Endothelial cell of umbilical vein (primary cell): ENCODE measurements at regions not wholly inside any gene's neighbourhood (a gene's known extent, or its start where the extent isn't known, plus 50 kb on each side); places are given as distances from the start of the nearest gene placed in this dataset.

ENCODE experiments used
- BruUV-seq: library from RNA; stranded (reverse); fragments of 400-500 nt; replicated peaks from 2 replicates; lab custom pipeline; 2021; lab: Mats Ljungman, UMichigan
- CTCF ChIA-PET: fragments of 300-600, 350-600 bp; sonication (Branson Sonifier 250); formaldehyde crosslinking; loops from one replicate; lab custom pipeline; 2021; ENCODE audit warnings: antibody characterized with exemption, inconsistent platforms; lab: Charles Lee
- POLR2A ChIA-PET: fragments of 300-600, 350-600 bp; sonication (Branson Sonifier 250); formaldehyde crosslinking; loops from one replicate; lab custom pipeline; 2021; ENCODE audit warnings: antibody characterized with exemption, inconsistent platforms; lab: Charles Lee
- DNase-seq: peaks from one replicate; pipeline ENCODE4 v3.0.0-alpha.2; 2011; ENCODE audit warnings: low read depth, low spot score
- FAIRE-seq: peaks from 2 replicates; lab custom pipeline; 2011; peaks lifted over from hg19 to GRCh38; lab: Jason Lieb, UNC
- H2AFZ ChIP-seq: 2 replicates; pipeline ENCODE4 v1.6.0; 2012; ENCODE audit warnings: low read depth, low read length, control low read depth, inconsistent platforms
- H3K27ac ChIP-seq: 2 replicates; pipeline ENCODE4 v1.5.1; 2011; ENCODE audit warnings: low read depth, mild to moderate bottlenecking, control low read depth, low read length, moderate library complexity; ENCODE audit not compliant: insufficient read depth
- H3K27me3 ChIP-seq, 2 experiments: 2 replicates each; pipeline versions ENCODE4 v1.6.0 to v1.6.1; 2011; ENCODE audit warnings: low read length in 2 of 2, mixed read lengths in 1 of 2; ENCODE audit not compliant: control insufficient read depth in 2 of 2, insufficient read depth in 2 of 2
- H3K36me3 ChIP-seq, 2 experiments: 2 replicates in 1 of 2; 3 replicates in 1 of 2; pipeline ENCODE4 v1.5.1; 2011; ENCODE audit warnings: low read length in 2 of 2, mild to moderate bottlenecking in 1 of 2, moderate library complexity in 1 of 2; ENCODE audit not compliant: control insufficient read depth in 2 of 2, insufficient read depth in 2 of 2; ENCODE audit errors: extremely low read depth in 1 of 2
- H3K4me1 ChIP-seq: 3 replicates; pipeline ENCODE4 v1.5.1; 2011; ENCODE audit warnings: mild to moderate bottlenecking, low read length; ENCODE audit not compliant: control insufficient read depth, insufficient read depth; ENCODE audit errors: extremely low read depth
- H3K4me2 ChIP-seq: 2 replicates; pipeline ENCODE4 v1.6.1; 2011; ENCODE audit warnings: low read length, control low read depth, mixed read lengths; ENCODE audit not compliant: insufficient read depth
- H3K4me3 ChIP-seq, 3 experiments: fragments of 200-600 bp in 1 of 3; sonication (generic), shearing (Covaris generic) in 1 of 3; replicated peaks in 1 of 3; 2 replicates each; pipeline ENCODE4 v1.5.1; 2011 to 2016; ENCODE audit warnings: control low read depth in 3 of 3, low read length in 3 of 3, mild to moderate bottlenecking in 2 of 3, inconsistent platforms in 1 of 3, low read depth in 1 of 3, moderate library complexity in 1 of 3; ENCODE audit not compliant: insufficient read depth in 1 of 3
- H3K79me2 ChIP-seq: 2 replicates; pipeline ENCODE4 v1.6.0; 2012; ENCODE audit warnings: low read length, inconsistent platforms; ENCODE audit not compliant: control insufficient read depth, insufficient read depth
- H3K9ac ChIP-seq: replicated peaks from 2 replicates; pipeline ENCODE3; 2011; ENCODE audit warnings: low read length, control low read depth; ENCODE audit not compliant: insufficient read depth; ENCODE audit errors: extremely low read depth
- H3K9me1 ChIP-seq: replicated peaks from 3 replicates; pipeline ENCODE4 v1.6.0; 2011; ENCODE audit warnings: mild to moderate bottlenecking, low read length; ENCODE audit not compliant: control insufficient read depth, insufficient read depth; ENCODE audit errors: extremely low read depth
- H3K9me3 ChIP-seq: replicated peaks from 2 replicates; pipeline ENCODE4 v1.5.1; 2012; ENCODE audit warnings: low read length, inconsistent platforms; ENCODE audit not compliant: control insufficient read depth, insufficient read depth
- H4K20me1 ChIP-seq: replicated peaks from 2 replicates; pipeline ENCODE3; 2011; ENCODE audit warnings: mild to moderate bottlenecking, low read length; ENCODE audit not compliant: control insufficient read depth, insufficient read depth; ENCODE audit errors: extremely low read depth
- EZH2 ChIP-seq: IDR thresholded peaks from 2 replicates; pipeline ENCODE4 v1.6.1; 2012; ENCODE audit warnings: borderline replicate concordance, low read depth, mild to moderate bottlenecking, moderate library complexity, low read length, inconsistent platforms; ENCODE audit not compliant: severe bottlenecking
- FOS ChIP-seq: IDR thresholded peaks from 2 replicates; pipeline ENCODE4 v1.6.1; 2011; ENCODE audit warnings: mild to moderate bottlenecking, low read length, moderate library complexity, borderline replicate concordance; ENCODE audit not compliant: insufficient read depth
- GATA2 ChIP-seq: IDR thresholded peaks from 2 replicates; pipeline ENCODE4 v1.7.0; 2011; ENCODE audit warnings: low read depth, mild to moderate bottlenecking, moderate library complexity, mixed read lengths, low read length; ENCODE audit not compliant: insufficient read length, insufficient read depth
- JUN ChIP-seq: IDR thresholded peaks from 2 replicates; pipeline ENCODE4 v1.6.1; 2011; ENCODE audit warnings: borderline replicate concordance, low read depth; ENCODE audit not compliant: insufficient read length, insufficient read depth
- MYC ChIP-seq: IDR thresholded peaks from one replicate; pipeline ENCODE4 v1.6.1; 2011; ENCODE audit warnings: mild to moderate bottlenecking, low read depth, low read length
- POLR2A ChIP-seq: IDR thresholded peaks from 2 replicates; pipeline ENCODE4 v1.6.1; 2012; ENCODE audit warnings: low read depth, mild to moderate bottlenecking, control low read depth, low read length
- POLR2AphosphoS5 ChIP-seq: IDR thresholded peaks from 2 replicates; pipeline ENCODE4 v1.6.1; 2012; ENCODE audit warnings: low read depth, mild to moderate bottlenecking, control low read depth, low read length, moderate library complexity; ENCODE audit not compliant: insufficient read depth
- dilution Hi-C: fragments of 300-500 bp; cut with MboI; formaldehyde crosslinking; loops from one replicate; pipeline ENCODE4 v1.15.0; 2019; ENCODE audit warnings: low sequenced_read_pairs; ENCODE audit not compliant: extremely low pct_ligation_motif_present
- intact Hi-C: fragments of 100-400 bp; cut with micrococcal nuclease; formaldehyde crosslinking; loops from one replicate; pipeline ENCODE4 v1.10.0; 2022

GRCh38 chr5:154135125-154135817 is 55.3 kb upstream of the GALNT10 start:
- H3K36me3 ChIP-seq, result no peaks in the 10 kb centered on the region
- no peaks in the 10 kb centered on the region for H3K9me1 ChIP-seq
- no peaks in the 10 kb centered on the region for H3K4me1 ChIP-seq
- intact Hi-C loops (no loop called here), dilution Hi-C loops (no loop called here)
- no peak overlapping the region for H3K27ac ChIP-seq
- FAIRE-seq (no peak), DNase-seq (no peak)
- H3K9me3 ChIP-seq, result no peaks in the 10 kb centered on the region
- BruUV-seq, result no TSS peak
- TF ChIP-seq FOS, result no peak
- no peak for TF ChIP-seq POLR2AphosphoS5
- TF ChIP-seq MYC, result no peak
- no peak for TF ChIP-seq GATA2
- ChIA-PET CTCF (interaction anchor here (1.0 to 1.4 kb wide), 2 partner anchors 9 to 63 kb away, joined by 3 to 4 read pairs; no protein-coding TSS in a partner anchor), POLR2A (no interaction called here)
- no peak overlapping the region for H3K4me3 ChIP-seq
- H3K4me2 ChIP-seq, result no peak overlapping the region
- H2AFZ ChIP-seq, result no peak overlapping the region
- no peaks in the 10 kb centered on the region for H3K79me2 ChIP-seq
- H3K9ac ChIP-seq, result no peak overlapping the region
- H3K27me3 ChIP-seq, result peaks cover 5 to 6% of the 10 kb centered on the region in 2 experiments
- no peaks in the 10 kb centered on the region for H4K20me1 ChIP-seq

- Histone ChIP-seq H3K9me1 (no peaks in the 10 kb centered on the region), H3K27me3 (peaks cover 0 to 5% of the 10 kb centered on the region in 2 experiments), H3K79me2 (no peaks in the 10 kb centered on the region), H4K20me1 (no peaks in the 10 kb centered on the region), H3K36me3 (no peaks in the 10 kb centered on the region), H3K9ac (no peak overlapping the region), H2AFZ (no peak overlapping the region), H3K4me1 (no peaks in the 10 kb centered on the region), H3K4me3 (no peak overlapping the region), H3K4me2 (no peak overlapping the region), H3K27ac (no peak overlapping the region), H3K9me3 (no peaks in the 10 kb centered on the region)
- CTCF ChIA-PET, result interaction anchor here (1.0 kb wide), 1 partner anchor 10 kb away, joined by 3 read pairs; no protein-coding TSS in a partner anchor
- BruUV-seq, result no TSS peak
- TF ChIP-seq JUN (no peak), EZH2 (no peak), POLR2AphosphoS5 (no peak), POLR2A (no peak)
- dilution Hi-C loops, result no loop called here
- FAIRE-seq (no peak), DNase-seq (no peak)
- POLR2A ChIA-PET, result no interaction called here
- intact Hi-C loops, result no loop called here
Measured at GRCh38 chr5:154136141-154136540, 54.4 kb upstream of the GALNT10 start.
